Motor neuron (in vitro differentiated cells): ENCODE measurements at regions not wholly inside any gene's neighbourhood (a gene's known extent, or its start where the extent isn't known, plus 50 kb on each side); places are given as distances from the start of the nearest gene placed in this dataset.
"Not testable (repeated sequence)": the region's sequence is repeated elsewhere in the genome, so short reads cannot be mapped to it uniquely, and the experiment has no call there.

Experiments
- ATAC-seq, 8 experiments: fragments of 200-7000 bp; cut with Tn5 transposase; replicated peaks in 6 of 8; 2 replicates each; pipeline ENCODE4 v1.8.0; 2021; ENCODE audit warnings: mild to moderate bottlenecking in 8 of 8, moderate library complexity in 8 of 8
- H3K27ac ChIP-seq, 2 donors: fragments of 250-450 bp; sonication (Bioruptor Pico); 2 replicates each; pipeline ENCODE4 v1.9.0; 2021; ENCODE audit warnings: antibody characterized with exemption in 2 of 2, mild to moderate bottlenecking in 2 of 2, moderate library complexity in 1 of 2
- H3K4me1 ChIP-seq, 2 donors: fragments of 250-450 bp; sonication (Bioruptor Pico); replicated peaks in 1 of 2; 2 replicates each; pipeline ENCODE4 v1.6.1; 2021; ENCODE audit warnings: antibody characterized with exemption in 2 of 2, mild to moderate bottlenecking in 2 of 2, moderate library complexity in 1 of 2
- H3K4me3 ChIP-seq, 5 donors: fragments of 250-450 bp; sonication (Bioruptor Pico); 2 replicates each; pipeline ENCODE4 v1.9.0; 2021; ENCODE audit warnings: antibody characterized with exemption in 5 of 5, mild to moderate bottlenecking in 5 of 5, moderate library complexity in 4 of 5
- WGBS, 10 experiments: fragments of 450-650 bp; shearing (Covaris generic); methylation state at CpG; one replicate each; pipeline ENCODE4 v1.0.0; 2022; 5-methylcytosine and 5-hydroxymethylcytosine counted together
- in situ Hi-C, 9 experiments: fragments of 400-800 bp; cut with MboI; loops; one replicate each; pipeline ENCODE4 v1.15.0; 2021; ENCODE audit warnings: low sequenced_read_pairs in 9 of 9, low pct_unique_long_range_greater_than_20kb in 2 of 9; ENCODE audit not compliant: unreplicated experiment in 9 of 9

DNA sequence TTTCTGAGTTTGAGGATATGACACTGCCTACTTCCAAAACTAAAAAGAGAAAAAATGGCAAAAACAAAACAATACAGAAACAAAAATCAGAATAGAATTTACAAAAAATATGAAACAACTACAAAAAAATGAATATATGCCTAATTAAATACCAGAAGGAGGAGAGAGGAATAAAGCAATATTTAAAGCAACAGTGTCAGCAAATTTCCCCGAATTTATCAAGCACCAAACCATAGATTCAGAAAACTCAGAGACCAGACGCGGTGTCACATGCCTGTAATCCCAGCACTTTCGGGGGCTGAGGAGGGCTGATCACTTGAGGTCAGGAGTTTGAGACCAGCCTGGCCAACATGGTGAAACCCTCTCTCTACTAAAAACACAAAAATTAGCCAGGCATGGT, 1360.9 kb downstream of the SI start:
- Histone ChIP-seq H3K4me1 (no peaks in the 10 kb centered on the region), H3K27ac (no peak overlapping the region), H3K4me3 (no peak overlapping the region)
- no peak for ATAC-seq
- WGBS, 10 experiments, result 10 to 100% (median 67%) methylated on average over 1 to 4 of the region's 4 CpGs; no CpG with 5 or more reads in 1 of the 10 experiments
- in situ Hi-C loops, result no loop called here

DNA sequence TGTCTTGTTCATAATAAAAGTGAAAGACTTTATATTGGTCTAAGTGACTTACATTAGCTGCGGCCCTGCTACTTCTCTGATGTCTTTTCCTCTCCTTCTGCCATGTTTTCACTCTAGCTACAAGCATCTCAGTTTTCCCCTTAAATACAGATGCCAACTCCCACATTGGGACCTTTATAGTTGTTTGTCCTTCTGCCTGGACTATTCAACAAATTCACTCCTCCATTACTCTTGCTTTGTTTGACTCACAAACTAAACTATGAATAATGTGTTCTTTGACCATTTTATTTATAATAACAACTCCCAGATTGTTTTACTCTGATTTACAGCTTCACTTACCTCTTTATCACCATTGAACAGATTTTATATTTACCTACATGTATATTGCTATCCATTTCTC, 1369.9 kb downstream of the SI start:
- WGBS, 10 experiments, result 78 to 100% (median 100%) methylated on average over 1 of the region's 1 CpG; no CpG with 5 or more reads in 4 of the 10 experiments
- ATAC-seq, result no peak

DNA sequence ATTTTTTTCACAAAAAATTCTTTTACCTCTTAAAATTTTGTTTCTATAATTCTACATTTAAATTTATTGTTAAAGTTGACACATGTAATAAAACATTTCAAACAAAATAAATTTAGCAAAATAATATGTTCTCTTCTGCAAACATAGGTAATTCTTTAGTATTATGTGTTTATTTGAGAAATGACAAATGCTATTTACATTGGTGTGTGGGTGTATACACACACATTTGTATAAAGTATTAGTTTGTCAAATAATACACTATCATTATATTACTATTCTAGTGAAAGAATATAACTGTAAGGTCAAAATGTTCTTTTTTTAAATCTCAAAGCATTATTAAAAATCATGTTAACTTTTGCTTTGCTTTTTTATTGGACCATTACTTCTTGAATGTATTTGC, 1370.6 kb downstream of the SI start:
- Histone ChIP-seq H3K27ac (no peak overlapping the region), H3K4me3 (no peak overlapping the region), H3K4me1 (no peaks in the 10 kb centered on the region)
- in situ Hi-C loops, result no loop called here
- no peak for ATAC-seq

More for the DNA sequence above, 1369.9 kb downstream of the SI start:
- Histone ChIP-seq H3K27ac (no peak overlapping the region), H3K4me1 (no peaks in the 10 kb centered on the region), H3K4me3 (no peak overlapping the region)
- in situ Hi-C loops, result no loop called here

- in situ Hi-C loops, ATAC-seq, H3K4me1 ChIP-seq, H3K4me3 ChIP-seq, H3K27ac ChIP-seq: not testable (repeated sequence)
- 23 to 82% (median 58%) methylated on average over 1 to 5 of the region's 5 CpGs; no CpG with 5 or more reads in 4 of the 10 experiments for WGBS, 10 experiments
These were observed 1380.1 kb downstream of the SI start for GRCh38 chr3:163698221-163698620.

- WGBS, 10 experiments, result 0 to 100% (median 82%) methylated on average over 1 of the region's 1 CpG; no CpG with 5 or more reads in 3 of the 10 experiments
- in situ Hi-C loops, result no loop called here
- Histone ChIP-seq H3K27ac (no peak overlapping the region), H3K4me1 (no peaks in the 10 kb centered on the region), H3K4me3 (no peak overlapping the region)
- ATAC-seq, result no peak
These were observed 1385.8 kb downstream of the SI start for GRCh38 chr3:163692494-163692893.

GRCh38 chr3:163684651-163685050, 1393.6 kb downstream of the SI start:
- ATAC-seq, result no peak
- in situ Hi-C loops, result no loop called here
- H3K4me1 ChIP-seq, result no peaks in the 10 kb centered on the region
- H3K27ac ChIP-seq, result no peak overlapping the region
- 0 to 96% (median 75%) methylated on average over 1 to 2 of the region's 2 CpGs; no CpG with 5 or more reads in 1 of the 10 experiments for WGBS, 10 experiments
- H3K4me3 ChIP-seq, result no peak overlapping the region

GRCh38 chr3:163672954-163673353, 1405.3 kb downstream of the SI start:
- H3K27ac ChIP-seq, result no peak overlapping the region
- peak in 5 of 8 experiments; percentile 63 to 92 (median 74) for ATAC-seq
- in situ Hi-C loops, result no loop called here
- H3K4me1 ChIP-seq, result peaks cover 0 to 14% of the 10 kb centered on the region in 2 donors
- no peak overlapping the region for H3K4me3 ChIP-seq

GRCh38 chr3:163671201-163671600, 1407.1 kb downstream of the SI start:
- Histone ChIP-seq H3K4me3 (no peak overlapping the region), H3K27ac (no peak overlapping the region), H3K4me1 (peaks cover 0 to 14% of the 10 kb centered on the region in 2 donors)
- no peak for ATAC-seq
- 35 to 100% (median 90%) methylated on average over 1 to 3 of the region's 3 CpGs; no CpG with 5 or more reads in 5 of the 10 experiments for WGBS, 10 experiments
- in situ Hi-C loops, result no loop called here

DNA sequence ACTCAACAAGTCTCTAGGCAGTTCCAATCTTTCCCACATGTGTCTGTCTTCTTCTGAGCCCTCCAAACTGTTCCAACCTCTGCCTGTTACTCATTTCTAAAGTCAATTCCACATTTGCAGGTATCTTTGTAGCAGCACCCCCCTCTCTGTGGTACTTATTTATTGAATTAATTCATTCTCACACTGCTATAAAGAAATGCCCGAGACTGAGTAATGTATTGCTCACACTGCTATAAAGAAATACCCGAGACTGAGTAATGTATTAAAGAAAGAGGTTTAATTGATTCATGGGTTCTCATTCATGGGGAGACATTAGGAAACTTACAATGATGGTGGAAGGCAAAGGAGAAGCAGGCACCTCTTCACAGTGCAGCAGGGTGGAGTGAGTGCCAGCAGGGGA, 1413.8 kb downstream of the SI start:
- Histone ChIP-seq H3K4me3 (no peak overlapping the region), H3K4me1 (peaks cover 0 to 14% of the 10 kb centered on the region in 2 donors), H3K27ac (no peak overlapping the region)
- 0 to 100% (median 83%) methylated on average over 1 to 2 of the region's 2 CpGs; no CpG with 5 or more reads in 2 of the 10 experiments for WGBS, 10 experiments
- in situ Hi-C loops, result no loop called here
- ATAC-seq, result no peak

GRCh38 chr3:163657088-163657487, 1421.2 kb downstream of the SI start:
- 8 to 97% (median 88%) methylated on average over 2 of the region's 2 CpGs for WGBS, 10 experiments
- ATAC-seq, result no peak
- Histone ChIP-seq H3K4me3 (no peak overlapping the region), H3K27ac (no peak overlapping the region), H3K4me1 (peaks cover 0 to 14% of the 10 kb centered on the region in 2 donors)
- in situ Hi-C loops, result no loop called here

DNA sequence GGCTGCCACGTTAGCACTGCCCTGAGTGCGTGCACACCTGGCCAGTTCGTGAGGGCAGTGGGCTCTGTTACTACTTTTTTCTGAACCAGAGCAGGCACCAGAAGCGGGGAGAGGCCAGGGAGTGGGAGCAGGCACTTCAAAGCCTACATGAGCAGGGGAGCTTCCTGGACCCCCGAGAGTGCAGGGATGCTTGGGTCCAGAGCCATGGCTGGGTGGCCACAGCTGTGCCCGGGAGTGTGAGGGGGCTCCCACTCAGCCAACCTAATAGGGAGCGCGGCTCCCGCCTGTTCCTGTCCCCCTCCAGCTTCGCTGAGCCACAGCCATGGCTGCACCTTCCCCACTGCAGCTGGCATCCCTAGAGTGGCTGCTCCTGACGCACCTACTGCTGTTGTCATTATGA, 1423.3 kb downstream of the SI start:
- Histone ChIP-seq H3K27ac (no peak overlapping the region), H3K4me1 (no peaks in the 10 kb centered on the region), H3K4me3 (no peak overlapping the region)
- in situ Hi-C loops, result no loop called here
- WGBS, 10 experiments, result 25 to 100% (median 80%) methylated on average over 1 to 4 of the region's 11 CpGs; no CpG with 5 or more reads in 3 of the 10 experiments
- no peak for ATAC-seq

- in situ Hi-C loops, result no loop called here
- no peak for ATAC-seq
- 20 to 92% (median 84%) methylated on average over 1 to 3 of the region's 3 CpGs for WGBS, 10 experiments
These were observed 1434.1 kb downstream of the SI start for GRCh38 chr3:163644172-163644571.

GRCh38 chr3:163632722-163633121, 1445.6 kb downstream of the SI start:
- in situ Hi-C loops, result no loop called here
- peak; percentile 11 to 100 (median 59) for ATAC-seq
- Histone ChIP-seq H3K27ac (no peak overlapping the region), H3K4me3 (no peak overlapping the region), H3K4me1 (no peaks in the 10 kb centered on the region)
- 0 to 84% (median 38%) methylated on average over 1 to 5 of the region's 5 CpGs; no CpG with 5 or more reads in 1 of the 10 experiments for WGBS, 10 experiments

More at GRCh38 chr3:163644172-163644571, 1434.1 kb downstream of the SI start:
- Histone ChIP-seq H3K4me1 (no peaks in the 10 kb centered on the region), H3K27ac (no peak overlapping the region), H3K4me3 (no peak overlapping the region)

DNA sequence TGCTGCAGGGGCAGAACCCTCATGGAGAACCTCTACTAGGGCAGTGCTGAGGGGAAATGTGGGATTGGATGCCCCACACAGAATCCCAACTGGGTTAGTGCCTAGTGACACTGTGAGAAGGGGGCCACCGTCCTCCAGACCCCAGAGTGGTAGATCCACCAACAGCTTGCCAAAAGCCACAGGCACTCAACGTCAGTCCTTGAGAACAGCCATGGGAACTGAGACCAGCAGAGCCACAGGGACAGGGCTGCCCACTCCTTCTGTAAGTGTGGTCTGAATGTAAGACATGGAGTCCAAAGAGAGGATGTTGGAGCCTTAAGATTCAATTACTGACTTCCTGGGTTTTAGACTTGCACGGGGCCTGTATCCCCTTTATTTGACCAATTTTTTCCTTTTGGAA, 1451.5 kb downstream of the SI start:
- Histone ChIP-seq H3K27ac (no peak overlapping the region), H3K4me1 (no peaks in the 10 kb centered on the region), H3K4me3 (no peak overlapping the region)
- 0 to 95% (median 30%) methylated on average over 1 to 3 of the region's 3 CpGs; no CpG with 5 or more reads in 4 of the 10 experiments for WGBS, 10 experiments
- no peak for ATAC-seq
- in situ Hi-C loops, result no loop called here
